Liver (tissue), 8 donors: ENCODE measurements at regions not wholly inside any gene's neighbourhood (a gene's known extent, or its start where the extent isn't known, plus 50 kb on each side); places are given as distances from the start of the nearest gene placed in this dataset.

Experiments
- DNase-seq: peaks from one replicate; pipeline ENCODE4 v3.0.0-alpha.2; 2017; ENCODE audit warnings: low spot score
- H3K27ac ChIP-seq, 2 donors: one replicate each; pipeline ENCODE4 v1.7.0; 2013; ENCODE audit warnings: inconsistent platforms in 2 of 2, low read length in 2 of 2, control low read depth in 1 of 2, low read depth in 1 of 2, mild to moderate bottlenecking in 1 of 2
- H3K27me3 ChIP-seq, 4 donors: one replicate each; pipeline versions ENCODE4 v1.6.1 to v1.7.0; 2013; ENCODE audit warnings: low read length in 3 of 4, inconsistent platforms in 1 of 4, mild to moderate bottlenecking in 1 of 4, moderate library complexity in 1 of 4; ENCODE audit not compliant: control insufficient read depth in 4 of 4, insufficient read depth in 4 of 4
- H3K36me3 ChIP-seq, 4 donors: one replicate each; pipeline versions ENCODE4 v1.6.1 to v1.7.0; 2013; ENCODE audit warnings: low read length in 3 of 4, mild to moderate bottlenecking in 3 of 4, low read depth in 1 of 4, moderate library complexity in 1 of 4; ENCODE audit not compliant: control insufficient read depth in 4 of 4, insufficient read depth in 3 of 4
- H3K4me1 ChIP-seq, 4 donors: one replicate each; pipeline versions ENCODE4 v1.6.1 to v1.7.0; 2013; ENCODE audit warnings: low read length in 3 of 4, mild to moderate bottlenecking in 3 of 4, moderate library complexity in 1 of 4; ENCODE audit not compliant: control insufficient read depth in 4 of 4, insufficient read depth in 4 of 4
- H3K4me3 ChIP-seq, 3 donors: one replicate each; pipeline versions ENCODE4 v1.6.1 to v1.7.0; 2013; ENCODE audit warnings: low read length in 3 of 3, control low read depth in 1 of 3, low read depth in 1 of 3, mild to moderate bottlenecking in 1 of 3
- H3K9ac ChIP-seq, 2 donors: one replicate each; pipeline ENCODE4 v1.7.0; 2013; ENCODE audit warnings: low read length in 2 of 2, mild to moderate bottlenecking in 2 of 2, moderate library complexity in 2 of 2, control low read depth in 1 of 2, low read depth in 1 of 2
- H3K9me3 ChIP-seq, 4 donors: one replicate each; pipeline versions ENCODE4 v1.6.1 to v1.7.0; 2013; ENCODE audit warnings: low read length in 3 of 4; ENCODE audit not compliant: control insufficient read depth in 4 of 4
- EGR1 ChIP-seq, 2 donors: IDR thresholded peaks; 2 replicates each; pipeline ENCODE4 v1.6.1; 2016 to 2018; ENCODE audit warnings: antibody characterized with exemption in 2 of 2, low read depth in 2 of 2
- FOXA1 ChIP-seq: IDR thresholded peaks from 2 replicates; pipeline ENCODE4 v1.6.1; 2016; ENCODE audit warnings: antibody characterized with exemption
- GABPA ChIP-seq, 2 donors: IDR thresholded peaks in 1 of 2; conservative IDR thresholded peaks in 1 of 2; 2 replicates each; pipeline ENCODE4 v1.6.1; 2016; ENCODE audit warnings: antibody characterized with exemption in 2 of 2, mild to moderate bottlenecking in 1 of 2, moderate library complexity in 1 of 2
- HNF4G ChIP-seq: IDR thresholded peaks from 2 replicates; pipeline ENCODE4 v1.6.1; 2016; ENCODE audit warnings: antibody characterized with exemption
- RAD21 ChIP-seq, 2 donors: IDR thresholded peaks; 2 replicates each; pipeline ENCODE4 v1.6.1; 2016; ENCODE audit warnings: antibody characterized with exemption in 2 of 2, mild to moderate bottlenecking in 2 of 2
- RXRA ChIP-seq, 2 donors: IDR thresholded peaks; 2 replicates each; pipeline ENCODE4 v1.6.1; 2017 to 2018; ENCODE audit warnings: antibody characterized with exemption in 2 of 2, mild to moderate bottlenecking in 1 of 2
- SP1 ChIP-seq: IDR thresholded peaks from 2 replicates; pipeline ENCODE4 v1.6.1; 2018; ENCODE audit warnings: antibody characterized with exemption, mild to moderate bottlenecking
- TAF1 ChIP-seq: conservative IDR thresholded peaks from 2 replicates; pipeline ENCODE4 v1.6.1; 2016; ENCODE audit warnings: antibody characterized with exemption, mild to moderate bottlenecking
- YY1 ChIP-seq: IDR thresholded peaks from 2 replicates; pipeline ENCODE4 v1.6.1; 2016; ENCODE audit warnings: antibody characterized with exemption, mild to moderate bottlenecking
- WGBS: extraction: QIAGEN DNeasy Blood & Tissue Kit; methylation state at CpG from one replicate; pipeline ENCODE4 v1.1.7; 2013; 5-methylcytosine and 5-hydroxymethylcytosine counted together
- TF ChIP-seq, protein P1 (sequence below): fragments of 150-350 bp; IDR thresholded peaks from 2 replicates; pipeline ENCODE4 v1.5.1; 2017; ENCODE audit warnings: improper control_type of control experiment, low read depth, low read length; ENCODE audit not compliant: missing input control
- TF ChIP-seq, protein P2 (sequence below): IDR thresholded peaks from 2 replicates; pipeline ENCODE4 v1.6.1; 2016; ENCODE audit warnings: antibody characterized with exemption
- TF ChIP-seq, protein P3 (sequence below): IDR thresholded peaks from 2 replicates; pipeline ENCODE4 v1.6.1; 2016; ENCODE audit warnings: antibody characterized with exemption, mild to moderate bottlenecking
- donor health status: healthy.
- donor health status: healthy.
- donor health status: healthy.
- donor health status: healthy.
- donor health status: healthy.

DNA sequence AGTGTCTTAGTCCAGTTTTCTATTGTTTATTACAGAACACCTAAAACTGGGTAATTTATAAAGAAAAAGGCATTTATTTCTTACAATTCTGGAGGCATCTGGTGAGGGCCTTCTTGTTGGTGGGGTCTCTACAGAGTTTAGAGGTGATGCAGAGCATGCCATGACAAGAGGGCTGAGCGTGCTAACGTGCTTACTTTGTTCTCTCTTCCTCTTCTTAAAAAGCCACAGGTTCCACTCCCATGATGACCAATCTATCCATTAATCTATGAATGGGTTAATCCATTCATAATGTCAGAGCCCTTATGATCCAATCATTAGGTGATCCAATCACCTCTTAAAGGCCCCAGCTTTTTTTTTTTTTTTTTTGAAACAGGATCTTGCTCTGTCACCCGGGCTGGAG, 291.5 kb upstream of the GALNTL6 start:
- 47% methylated on average over 3 of the region's 3 CpGs for WGBS
- DNase-seq = no peak
- Histone ChIP-seq H3K9me3 (no peaks in the 10 kb centered on the region), H3K27ac (no peak overlapping the region), H3K27me3 (no peaks in the 10 kb centered on the region), H3K4me1 (no peaks in the 10 kb centered on the region), H3K4me3 (no peak overlapping the region), H3K36me3 (no peaks in the 10 kb centered on the region), H3K9ac (no peak overlapping the region)
- TF ChIP-seq, protein P1, sequence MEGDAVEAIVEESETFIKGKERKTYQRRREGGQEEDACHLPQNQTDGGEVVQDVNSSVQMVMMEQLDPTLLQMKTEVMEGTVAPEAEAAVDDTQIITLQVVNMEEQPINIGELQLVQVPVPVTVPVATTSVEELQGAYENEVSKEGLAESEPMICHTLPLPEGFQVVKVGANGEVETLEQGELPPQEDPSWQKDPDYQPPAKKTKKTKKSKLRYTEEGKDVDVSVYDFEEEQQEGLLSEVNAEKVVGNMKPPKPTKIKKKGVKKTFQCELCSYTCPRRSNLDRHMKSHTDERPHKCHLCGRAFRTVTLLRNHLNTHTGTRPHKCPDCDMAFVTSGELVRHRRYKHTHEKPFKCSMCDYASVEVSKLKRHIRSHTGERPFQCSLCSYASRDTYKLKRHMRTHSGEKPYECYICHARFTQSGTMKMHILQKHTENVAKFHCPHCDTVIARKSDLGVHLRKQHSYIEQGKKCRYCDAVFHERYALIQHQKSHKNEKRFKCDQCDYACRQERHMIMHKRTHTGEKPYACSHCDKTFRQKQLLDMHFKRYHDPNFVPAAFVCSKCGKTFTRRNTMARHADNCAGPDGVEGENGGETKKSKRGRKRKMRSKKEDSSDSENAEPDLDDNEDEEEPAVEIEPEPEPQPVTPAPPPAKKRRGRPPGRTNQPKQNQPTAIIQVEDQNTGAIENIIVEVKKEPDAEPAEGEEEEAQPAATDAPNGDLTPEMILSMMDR = no peak
- TF ChIP-seq RXRA (IDR thresholded peaks at IDR 0.05) = no peak
- no peak for TF ChIP-seq SP1
- TF ChIP-seq HNF4G = no peak
- no peak for TF ChIP-seq RAD21 (IDR thresholded peaks at IDR 0.05)
- TF ChIP-seq GABPA (IDR thresholded peaks at IDR 0.05 in 1 of 2, conservative IDR thresholded peaks at IDR 0.05 in 1 of 2) = no peak

DNA sequence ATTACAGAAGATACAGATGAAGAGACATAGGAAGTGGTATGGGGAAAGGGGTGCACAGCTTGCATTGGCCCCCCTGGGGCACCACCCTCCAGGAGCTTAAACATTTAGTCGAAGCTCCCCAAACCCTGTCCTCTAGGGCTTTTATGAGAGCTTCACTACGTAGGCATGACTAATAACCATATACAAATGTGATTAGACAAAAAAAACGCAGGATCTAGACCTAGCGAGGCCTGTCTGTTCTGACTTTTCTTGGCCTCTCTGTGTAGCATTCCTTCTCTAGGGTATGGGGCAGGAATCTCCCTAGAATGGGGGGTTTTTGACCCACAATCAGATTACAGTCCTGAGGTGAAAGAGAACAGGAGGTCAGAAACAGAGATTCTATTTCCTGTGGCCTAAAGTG, 293.7 kb upstream of the GALNTL6 start:
- H3K4me3 ChIP-seq = no peak overlapping the region
- H3K4me1 ChIP-seq = no peaks in the 10 kb centered on the region
- no peak overlapping the region for H3K27ac ChIP-seq
- no peaks in the 10 kb centered on the region for H3K27me3 ChIP-seq
- peaks cover 0 to under 1% (median 0%) of the 10 kb centered on the region in 4 donors for H3K9me3 ChIP-seq
- no peak for TF ChIP-seq HNF4G
- TF ChIP-seq, protein P1 = no peak
- TF ChIP-seq SP1 = no peak
- TF ChIP-seq FOXA1 = no peak
- no peak for TF ChIP-seq TAF1
- no peaks in the 10 kb centered on the region for H3K36me3 ChIP-seq
- no peak for DNase-seq
- no peak overlapping the region for H3K9ac ChIP-seq
- 75% methylated on average over 4 of the region's 4 CpGs for WGBS

DNA sequence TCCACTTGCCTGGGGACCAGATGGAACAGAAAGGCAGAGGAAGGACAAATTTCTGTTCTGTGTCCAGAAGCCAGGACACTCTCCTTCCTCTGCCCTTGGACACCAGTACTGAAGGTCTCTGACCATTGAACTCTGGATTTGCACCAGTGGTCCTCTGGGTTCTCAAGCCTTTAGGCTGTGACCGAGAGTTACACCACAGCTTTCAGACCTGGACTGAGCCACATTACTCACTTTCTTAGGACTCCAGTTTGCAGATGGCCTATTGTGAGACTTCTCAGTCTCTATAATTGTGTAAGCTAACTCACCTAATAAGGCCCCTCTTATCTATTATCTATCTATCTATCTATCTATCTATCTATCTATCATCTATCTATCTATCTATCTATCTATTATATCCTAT, 295.3 kb upstream of the GALNTL6 start:
- H3K27ac ChIP-seq = no peak overlapping the region
- no peak overlapping the region for H3K4me3 ChIP-seq
- TF ChIP-seq YY1 = no peak
- TF ChIP-seq EGR1 (IDR thresholded peaks at IDR 0.05; ENCODE audit: low read depth in 2 of 2) = no peak
- TF ChIP-seq, protein P2, sequence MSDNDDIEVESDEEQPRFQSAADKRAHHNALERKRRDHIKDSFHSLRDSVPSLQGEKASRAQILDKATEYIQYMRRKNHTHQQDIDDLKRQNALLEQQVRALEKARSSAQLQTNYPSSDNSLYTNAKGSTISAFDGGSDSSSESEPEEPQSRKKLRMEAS = no peak
- TF ChIP-seq RAD21 (IDR thresholded peaks at IDR 0.05) = no peak
- TF ChIP-seq, protein P3, sequence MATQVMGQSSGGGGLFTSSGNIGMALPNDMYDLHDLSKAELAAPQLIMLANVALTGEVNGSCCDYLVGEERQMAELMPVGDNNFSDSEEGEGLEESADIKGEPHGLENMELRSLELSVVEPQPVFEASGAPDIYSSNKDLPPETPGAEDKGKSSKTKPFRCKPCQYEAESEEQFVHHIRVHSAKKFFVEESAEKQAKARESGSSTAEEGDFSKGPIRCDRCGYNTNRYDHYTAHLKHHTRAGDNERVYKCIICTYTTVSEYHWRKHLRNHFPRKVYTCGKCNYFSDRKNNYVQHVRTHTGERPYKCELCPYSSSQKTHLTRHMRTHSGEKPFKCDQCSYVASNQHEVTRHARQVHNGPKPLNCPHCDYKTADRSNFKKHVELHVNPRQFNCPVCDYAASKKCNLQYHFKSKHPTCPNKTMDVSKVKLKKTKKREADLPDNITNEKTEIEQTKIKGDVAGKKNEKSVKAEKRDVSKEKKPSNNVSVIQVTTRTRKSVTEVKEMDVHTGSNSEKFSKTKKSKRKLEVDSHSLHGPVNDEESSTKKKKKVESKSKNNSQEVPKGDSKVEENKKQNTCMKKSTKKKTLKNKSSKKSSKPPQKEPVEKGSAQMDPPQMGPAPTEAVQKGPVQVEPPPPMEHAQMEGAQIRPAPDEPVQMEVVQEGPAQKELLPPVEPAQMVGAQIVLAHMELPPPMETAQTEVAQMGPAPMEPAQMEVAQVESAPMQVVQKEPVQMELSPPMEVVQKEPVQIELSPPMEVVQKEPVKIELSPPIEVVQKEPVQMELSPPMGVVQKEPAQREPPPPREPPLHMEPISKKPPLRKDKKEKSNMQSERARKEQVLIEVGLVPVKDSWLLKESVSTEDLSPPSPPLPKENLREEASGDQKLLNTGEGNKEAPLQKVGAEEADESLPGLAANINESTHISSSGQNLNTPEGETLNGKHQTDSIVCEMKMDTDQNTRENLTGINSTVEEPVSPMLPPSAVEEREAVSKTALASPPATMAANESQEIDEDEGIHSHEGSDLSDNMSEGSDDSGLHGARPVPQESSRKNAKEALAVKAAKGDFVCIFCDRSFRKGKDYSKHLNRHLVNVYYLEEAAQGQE = no peak
- DNase-seq = no peak
- no peaks in the 10 kb centered on the region for H3K27me3 ChIP-seq
- no peak overlapping the region for H3K9ac ChIP-seq
- WGBS = 61% methylated on average over 1 of the region's 1 CpG
- peaks cover 0 to 1% (median 0%) of the 10 kb centered on the region in 4 donors for H3K9me3 ChIP-seq
- no peaks in the 10 kb centered on the region for H3K36me3 ChIP-seq
- H3K4me1 ChIP-seq = no peaks in the 10 kb centered on the region
